ENCODE measurements at regions not wholly inside any gene's neighbourhood (a gene's known extent, or its start where the extent isn't known, plus 50 kb on each side); places are given as distances from the start of the nearest gene placed in this dataset.

- ChIA-PET POLR2A (no interaction called here), CTCF (no interaction called here)
- Histone ChIP-seq H3K27me3 (ENCODE audit: control insufficient read depth in 2 of 2, insufficient read depth in 2 of 2, low read length in 2 of 2) (no peaks in the 10 kb centered on the region), H3K4me3 (ENCODE audit: low read length) (no peak overlapping the region), H3K36me3 (ENCODE audit: control insufficient read depth in 2 of 3, insufficient read depth in 3 of 3, low read length in 3 of 3) (no peaks in the 10 kb centered on the region), H3K9me3 (ENCODE audit: control insufficient read depth in 2 of 3, low read length in 3 of 3) (no peaks in the 10 kb centered on the region), H3K27ac (ENCODE audit: low read depth, low read length) (no peak overlapping the region), H3K4me1 (ENCODE audit: control insufficient read depth in 2 of 2, insufficient read depth in 2 of 2, low read length in 2 of 2) (no peaks in the 10 kb centered on the region)
- peak overlapping the region in 1 of 9 donors; percentile 21 for H3K27ac Mint-ChIP-seq
- intact Hi-C loops (cut with micrococcal nuclease) = no loop called here
- DNase-seq = peak in 1 of 9 donors; percentile 36
- H3K9me3 Mint-ChIP-seq = no peaks in the 10 kb centered on the region
- no peak overlapping the region for H3K4me3 Mint-ChIP-seq
- peaks cover 21 to 28% (median 22%) of the 10 kb centered on the region in 5 donors for H3K27me3 Mint-ChIP-seq
- H3K36me3 Mint-ChIP-seq = no peaks in the 10 kb centered on the region
- peaks cover 0 to 13% (median 0%) of the 10 kb centered on the region in 7 donors for H3K4me1 Mint-ChIP-seq
- ATAC-seq = peak; percentile 84
Measured at GRCh38 chr20:50274570-50275430, 84.2 kb downstream of the CEBPB start.

DNA sequence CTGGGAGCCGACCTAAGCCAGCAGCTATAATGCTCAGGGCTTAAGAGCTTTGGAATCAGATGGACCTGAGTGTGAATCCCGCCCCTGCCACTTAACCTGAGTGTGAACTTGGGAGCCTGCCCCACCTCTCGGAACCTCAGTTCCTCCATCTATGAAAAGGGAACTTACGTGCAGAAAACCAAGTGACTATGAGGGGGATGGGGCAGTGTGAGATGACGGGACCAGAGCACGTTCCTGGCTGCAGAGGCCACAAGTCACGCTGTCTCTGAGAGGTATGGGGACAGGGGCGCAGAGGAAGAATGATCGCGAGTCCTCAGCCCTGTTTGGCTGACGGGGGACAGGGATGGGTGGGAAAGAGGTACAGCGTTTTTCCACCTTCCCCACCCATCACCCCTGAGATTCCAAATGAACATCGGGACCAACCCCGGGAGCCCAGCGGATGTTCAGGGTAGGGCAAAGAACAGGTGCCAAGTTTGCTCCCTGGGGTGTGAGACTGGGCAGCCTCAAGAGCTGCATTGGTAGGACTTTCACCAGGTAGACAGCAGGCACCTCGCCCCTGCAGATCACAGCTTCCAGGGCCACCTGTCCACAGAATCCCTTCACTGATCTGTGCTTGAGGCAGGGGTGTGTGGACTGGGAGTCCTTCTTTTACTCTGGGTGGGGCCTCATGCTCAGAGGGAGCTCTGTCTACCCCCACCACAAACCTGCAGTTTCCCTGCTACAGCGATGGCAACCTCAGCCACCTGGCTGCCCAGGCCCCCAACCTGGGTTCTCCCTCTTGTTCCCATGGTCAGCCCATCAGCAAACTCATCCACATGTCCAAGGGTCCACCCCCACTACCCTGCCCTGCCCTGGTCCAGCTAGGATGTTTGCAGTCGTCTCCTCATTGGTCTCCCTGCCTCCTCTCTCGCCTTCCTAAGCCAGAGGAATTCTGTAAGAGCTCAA is 85.8 kb downstream of the CEBPB start:
- no peak overlapping the region for H3K27ac ChIP-seq (ENCODE audit: low read depth, low read length)
- intact Hi-C loops (cut with micrococcal nuclease) = no loop called here
- H3K4me3 ChIP-seq (ENCODE audit: low read length) = no peak overlapping the region
- H3K9me3 ChIP-seq (ENCODE audit: control insufficient read depth in 2 of 3, low read length in 3 of 3) = no peaks in the 10 kb centered on the region
- peak; percentile 47 for ATAC-seq
- ChIA-PET CTCF (no interaction called here), POLR2A (no interaction called here)
- no peak for DNase-seq
- H3K27me3 ChIP-seq (ENCODE audit: control insufficient read depth in 2 of 2, insufficient read depth in 2 of 2, low read length in 2 of 2) = no peaks in the 10 kb centered on the region
- peaks cover 0 to 9% (median 0%) of the 10 kb centered on the region in 7 donors for H3K4me1 Mint-ChIP-seq
- H3K36me3 ChIP-seq (ENCODE audit: control insufficient read depth in 2 of 3, insufficient read depth in 3 of 3, low read length in 3 of 3) = no peaks in the 10 kb centered on the region
- H3K36me3 Mint-ChIP-seq = no peaks in the 10 kb centered on the region
- peak overlapping the region in 1 of 10 donors; percentile 13 for H3K4me3 Mint-ChIP-seq
- H3K27ac Mint-ChIP-seq = no peak overlapping the region
- peaks cover 9 to 18% (median 12%) of the 10 kb centered on the region in 5 donors for H3K27me3 Mint-ChIP-seq
- H3K9me3 Mint-ChIP-seq = no peaks in the 10 kb centered on the region
- H3K4me1 ChIP-seq (ENCODE audit: control insufficient read depth in 2 of 2, insufficient read depth in 2 of 2, low read length in 2 of 2) = no peaks in the 10 kb centered on the region

DNA sequence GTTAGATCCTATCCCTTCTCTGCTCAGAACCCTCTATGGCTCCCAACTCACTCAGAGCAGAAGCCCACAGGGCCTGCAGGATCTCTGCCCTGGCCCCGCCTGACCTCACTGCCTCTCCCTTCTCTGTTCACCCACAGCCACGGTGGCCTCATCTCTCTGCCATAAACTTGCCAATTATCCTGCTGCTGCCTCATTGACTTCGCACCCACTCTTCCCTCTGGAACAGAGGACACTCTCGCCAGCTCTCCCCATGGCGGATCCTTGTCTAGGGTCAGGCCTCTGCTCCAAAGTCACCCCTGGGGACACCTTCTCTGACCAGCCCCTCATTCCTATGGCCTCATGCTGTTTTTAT is 86.4 kb downstream of the CEBPB start:
- intact Hi-C loops (cut with micrococcal nuclease) = no loop called here
- Histone ChIP-seq H3K27me3 (ENCODE audit: control insufficient read depth in 2 of 2, insufficient read depth in 2 of 2, low read length in 2 of 2) (no peaks in the 10 kb centered on the region), H3K4me3 (ENCODE audit: low read length) (no peak overlapping the region), H3K36me3 (ENCODE audit: control insufficient read depth in 2 of 3, insufficient read depth in 3 of 3, low read length in 3 of 3) (no peaks in the 10 kb centered on the region), H3K4me1 (ENCODE audit: control insufficient read depth in 2 of 2, insufficient read depth in 2 of 2, low read length in 2 of 2) (no peaks in the 10 kb centered on the region), H3K9me3 (ENCODE audit: control insufficient read depth in 2 of 3, low read length in 3 of 3) (no peaks in the 10 kb centered on the region), H3K27ac (ENCODE audit: low read depth, low read length) (no peak overlapping the region)
- peak overlapping the region in 1 of 9 donors; percentile 34 for H3K27ac Mint-ChIP-seq
- H3K9me3 Mint-ChIP-seq = no peaks in the 10 kb centered on the region
- no peak for ATAC-seq
- H3K27me3 Mint-ChIP-seq = peaks cover 6 to 11% (median 7%) of the 10 kb centered on the region in 5 donors
- no peaks in the 10 kb centered on the region for H3K36me3 Mint-ChIP-seq
- CTCF ChIA-PET = no interaction called here
- DNase-seq = no peak
- POLR2A ChIA-PET = no interaction called here
- peaks cover 0 to 7% (median 0%) of the 10 kb centered on the region in 7 donors for H3K4me1 Mint-ChIP-seq
- H3K4me3 Mint-ChIP-seq = no peak overlapping the region

DNA sequence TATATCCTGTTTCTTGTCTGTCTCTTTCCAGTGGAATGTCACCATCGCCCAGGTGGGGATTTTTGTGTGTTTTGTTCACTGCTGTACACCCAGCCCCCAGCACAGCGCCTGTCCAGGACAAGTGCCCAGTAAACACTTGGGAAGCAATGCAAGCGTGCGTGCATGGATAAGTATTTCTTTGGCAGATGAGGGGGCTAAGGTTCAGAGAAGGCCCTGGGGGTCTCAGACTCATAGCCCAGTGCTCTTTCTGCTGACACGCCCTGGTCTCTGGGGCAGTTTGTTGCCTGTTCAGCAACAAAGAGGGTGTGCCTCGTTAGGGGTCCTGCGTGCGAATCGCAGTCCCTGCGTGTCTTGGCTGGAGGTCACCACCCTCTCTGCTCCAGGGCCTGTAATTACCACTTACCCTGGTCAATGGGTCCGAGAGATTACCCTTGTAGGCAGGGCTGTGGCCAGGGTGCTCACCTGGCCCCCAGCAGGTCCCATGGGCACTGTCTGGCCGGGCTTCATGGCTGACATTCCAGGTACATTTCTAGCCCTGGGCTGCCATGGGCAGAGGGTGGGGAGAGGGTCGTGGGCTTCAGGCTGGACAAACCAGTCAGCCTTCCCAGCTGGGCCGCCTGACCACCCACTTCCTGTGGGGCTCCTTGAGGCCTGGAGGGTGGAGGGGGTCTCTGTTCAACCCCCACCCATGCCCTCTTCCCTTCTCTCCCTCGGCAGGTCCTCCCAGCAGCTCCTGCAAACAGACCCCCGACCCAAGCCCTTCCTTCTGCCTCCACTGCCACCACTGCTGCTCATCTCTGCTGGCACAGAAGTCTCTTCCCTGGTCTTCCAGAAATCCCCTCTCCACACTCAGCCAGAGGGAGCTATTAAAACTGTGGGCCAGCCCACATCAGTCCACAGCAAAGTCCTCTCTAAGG is 87.1 kb downstream of the CEBPB start:
- Histone ChIP-seq H3K27me3 (ENCODE audit: control insufficient read depth in 2 of 2, insufficient read depth in 2 of 2, low read length in 2 of 2) (no peaks in the 10 kb centered on the region), H3K27ac (ENCODE audit: low read depth, low read length) (no peak overlapping the region), H3K36me3 (ENCODE audit: control insufficient read depth in 2 of 3, insufficient read depth in 3 of 3, low read length in 3 of 3) (no peaks in the 10 kb centered on the region), H3K4me1 (ENCODE audit: control insufficient read depth in 2 of 2, insufficient read depth in 2 of 2, low read length in 2 of 2) (no peaks in the 10 kb centered on the region), H3K9me3 (ENCODE audit: control insufficient read depth in 2 of 3, low read length in 3 of 3) (no peaks in the 10 kb centered on the region), H3K4me3 (ENCODE audit: low read length) (no peak overlapping the region)
- ChIA-PET POLR2A (no interaction called here), CTCF (no interaction called here)
- no peak for DNase-seq
- ATAC-seq = no peak
- Mint-ChIP-seq H3K27me3 (peaks cover 6 to 10% (median 7%) of the 10 kb centered on the region in 5 donors), H3K4me3 (peak overlapping the region in 1 of 10 donors; percentile 24), H3K36me3 (no peaks in the 10 kb centered on the region), H3K4me1 (peaks cover 0 to 7% (median 0%) of the 10 kb centered on the region in 7 donors), H3K9me3 (no peaks in the 10 kb centered on the region), H3K27ac (peak overlapping the region in 1 of 9 donors; percentile 82)
- intact Hi-C loops (cut with micrococcal nuclease) = no loop called here

GRCh38 chr20:50278377-50278683 is 87.7 kb downstream of the CEBPB start:
- intact Hi-C loops (cut with micrococcal nuclease) = no loop called here
- H3K9me3 Mint-ChIP-seq = no peaks in the 10 kb centered on the region
- H3K4me3 Mint-ChIP-seq = peak overlapping the region in 1 of 10 donors; percentile 24
- H3K27ac Mint-ChIP-seq = peak overlapping the region in 1 of 9 donors; percentile 82
- Histone ChIP-seq H3K27me3 (ENCODE audit: control insufficient read depth in 2 of 2, insufficient read depth in 2 of 2, low read length in 2 of 2) (no peaks in the 10 kb centered on the region), H3K4me1 (ENCODE audit: control insufficient read depth in 2 of 2, insufficient read depth in 2 of 2, low read length in 2 of 2) (no peaks in the 10 kb centered on the region), H3K9me3 (ENCODE audit: control insufficient read depth in 2 of 3, low read length in 3 of 3) (no peaks in the 10 kb centered on the region), H3K36me3 (ENCODE audit: control insufficient read depth in 2 of 3, insufficient read depth in 3 of 3, low read length in 3 of 3) (no peaks in the 10 kb centered on the region), H3K4me3 (ENCODE audit: low read length) (no peak overlapping the region), H3K27ac (ENCODE audit: low read depth, low read length) (no peak overlapping the region)
- ChIA-PET CTCF (no interaction called here), POLR2A (no interaction called here)
- no peak for ATAC-seq
- no peaks in the 10 kb centered on the region for H3K36me3 Mint-ChIP-seq
- no peak for DNase-seq
- H3K27me3 Mint-ChIP-seq = peaks cover 6 to 8% (median 7%) of the 10 kb centered on the region in 5 donors
- peaks cover 0 to 7% (median 0%) of the 10 kb centered on the region in 7 donors for H3K4me1 Mint-ChIP-seq

DNA sequence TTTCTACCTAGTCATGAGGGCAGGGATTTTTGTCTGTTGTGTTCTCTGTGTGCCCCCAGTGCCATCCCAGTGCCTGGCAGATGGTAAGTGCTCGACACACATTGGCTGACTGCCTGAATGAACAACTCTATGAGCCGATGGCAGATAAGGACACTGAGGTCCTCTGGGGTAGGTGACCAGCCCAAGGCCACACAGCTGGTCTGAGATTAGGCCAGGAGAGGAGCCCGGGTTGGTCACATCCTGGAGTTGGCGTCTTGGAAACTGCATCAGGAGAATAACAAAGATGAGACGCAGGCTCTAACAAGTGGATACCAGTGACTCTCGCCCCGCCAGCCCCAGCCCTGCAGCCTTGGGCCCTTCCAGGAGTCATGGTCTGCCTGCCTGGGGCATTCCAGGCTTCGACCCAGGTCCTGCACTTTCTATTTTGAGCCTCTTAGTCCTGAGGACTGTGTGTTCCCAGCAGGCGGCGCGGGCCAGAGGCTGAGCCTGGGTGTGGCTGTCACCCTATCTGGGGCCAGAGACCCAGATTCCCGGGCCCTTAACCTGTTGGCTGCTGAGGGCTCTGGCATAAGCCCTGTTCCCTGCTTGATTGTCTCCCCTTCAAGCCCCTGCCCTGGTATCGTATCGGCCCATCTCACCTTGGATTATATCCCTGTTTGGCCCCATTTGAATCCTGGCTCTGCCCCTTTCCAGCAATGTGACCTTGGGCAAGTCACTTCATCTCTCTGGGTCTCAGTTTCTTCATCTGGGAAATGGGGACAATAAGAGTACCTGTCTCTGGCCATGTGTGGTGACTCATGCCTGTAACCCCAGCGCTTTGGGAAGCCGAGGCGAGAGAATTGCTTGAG is 88.3 kb downstream of the CEBPB start:
- Mint-ChIP-seq H3K9me3 (no peaks in the 10 kb centered on the region), H3K4me3 (no peak overlapping the region), H3K27ac (no peak overlapping the region), H3K27me3 (peaks cover 6 to 8% (median 7%) of the 10 kb centered on the region in 5 donors), H3K36me3 (no peaks in the 10 kb centered on the region), H3K4me1 (peaks cover 0 to 7% (median 0%) of the 10 kb centered on the region in 7 donors)
- DNase-seq (no peak), ATAC-seq (no peak)
- intact Hi-C loops (cut with micrococcal nuclease) = no loop called here
- no peaks in the 10 kb centered on the region for H3K9me3 ChIP-seq (ENCODE audit: control insufficient read depth in 2 of 3, low read length in 3 of 3)
- ChIA-PET CTCF (no interaction called here), POLR2A (no interaction called here)
- H3K4me1 ChIP-seq (ENCODE audit: control insufficient read depth in 2 of 2, insufficient read depth in 2 of 2, low read length in 2 of 2) = no peaks in the 10 kb centered on the region
- no peaks in the 10 kb centered on the region for H3K36me3 ChIP-seq (ENCODE audit: control insufficient read depth in 2 of 3, insufficient read depth in 3 of 3, low read length in 3 of 3)
- H3K27me3 ChIP-seq (ENCODE audit: control insufficient read depth in 2 of 2, insufficient read depth in 2 of 2, low read length in 2 of 2) = no peaks in the 10 kb centered on the region
- H3K27ac ChIP-seq (ENCODE audit: low read depth, low read length) = no peak overlapping the region
- H3K4me3 ChIP-seq (ENCODE audit: low read length) = no peak overlapping the region
